Stomach smooth muscle (tissue), 2 donors: ENCODE measurements at regions not wholly inside any gene's neighbourhood (a gene's known extent, or its start where the extent isn't known, plus 50 kb on each side); places are given as distances from the start of the nearest gene placed in this dataset.
"Not testable (repeated sequence)": the region's sequence is repeated elsewhere in the genome, so short reads cannot be mapped to it uniquely, and the experiment has no call there.

Source experiments
- H3K27ac ChIP-seq: one replicate; pipeline ENCODE4 v1.7.0; 2013; ENCODE audit warnings: mild to moderate bottlenecking, low read length, inconsistent platforms
- H3K27me3 ChIP-seq, 2 donors: one replicate each; pipeline ENCODE4 v1.7.0; 2013; ENCODE audit warnings: low read length in 2 of 2; ENCODE audit not compliant: insufficient read depth in 2 of 2, control insufficient read depth in 1 of 2
- H3K36me3 ChIP-seq, 2 donors: one replicate each; pipeline ENCODE4 v1.7.0; 2013; ENCODE audit warnings: low read length in 2 of 2; ENCODE audit not compliant: control insufficient read depth in 2 of 2, insufficient read depth in 2 of 2
- H3K4me1 ChIP-seq: one replicate; pipeline ENCODE4 v1.7.0; 2013; ENCODE audit warnings: low read length; ENCODE audit not compliant: control insufficient read depth, insufficient read depth
- H3K4me3 ChIP-seq, 2 donors: one replicate each; pipeline ENCODE4 v1.7.0; 2013; ENCODE audit warnings: low read length in 2 of 2
- H3K9ac ChIP-seq, 2 donors: one replicate each; pipeline ENCODE4 v1.7.0; 2013; ENCODE audit warnings: low read length in 2 of 2, mild to moderate bottlenecking in 1 of 2
- H3K9me3 ChIP-seq, 2 donors: one replicate each; pipeline ENCODE4 v1.7.0; 2013; ENCODE audit warnings: low read length in 2 of 2; ENCODE audit not compliant: control insufficient read depth in 2 of 2
- donor health status: healthy.
- donor health status: Pancreatic carcinoma.

- H3K36me3 ChIP-seq, result no peaks in the 10 kb centered on the region
- H3K4me3 ChIP-seq, result no peak overlapping the region
- no peak overlapping the region for H3K27ac ChIP-seq
- H3K9me3 ChIP-seq, result no peaks in the 10 kb centered on the region
- H3K9ac ChIP-seq, result no peak overlapping the region
- H3K4me1 ChIP-seq, result no peaks in the 10 kb centered on the region
- H3K27me3 ChIP-seq, result no peaks in the 10 kb centered on the region
These were observed 225.1 kb upstream of the RASA1 start for GRCh38 chr5:87042554-87042953.

- no peaks in the 10 kb centered on the region for H3K27me3 ChIP-seq
- H3K27ac ChIP-seq, result no peak overlapping the region
- H3K36me3 ChIP-seq, result no peaks in the 10 kb centered on the region
- peaks cover 0 to 3% of the 10 kb centered on the region in 2 donors for H3K9me3 ChIP-seq
- no peak overlapping the region for H3K9ac ChIP-seq
- H3K4me1 ChIP-seq, result no peaks in the 10 kb centered on the region
- no peak overlapping the region for H3K4me3 ChIP-seq
These were observed 219.5 kb upstream of the RASA1 start for GRCh38 chr5:87048156-87048555.

- H3K4me3 ChIP-seq, H3K9ac ChIP-seq, H3K9me3 ChIP-seq, H3K36me3 ChIP-seq, H3K27ac ChIP-seq, H3K4me1 ChIP-seq, H3K27me3 ChIP-seq: not testable (repeated sequence)
These were observed 218.7 kb upstream of the RASA1 start for GRCh38 chr5:87049012-87049411.

- Histone ChIP-seq H3K9me3 (peaks cover 0 to 3% of the 10 kb centered on the region in 2 donors), H3K4me1 (no peaks in the 10 kb centered on the region), H3K27me3 (no peaks in the 10 kb centered on the region)
These were observed 216.1 kb upstream of the RASA1 start for GRCh38 chr5:87051502-87052113.

GRCh38 chr5:87053146-87053545 lies 214.5 kb upstream of the RASA1 start:
- H3K36me3 ChIP-seq, result no peaks in the 10 kb centered on the region
- H3K4me3 ChIP-seq, result no peak overlapping the region
- H3K9ac ChIP-seq, result no peak overlapping the region
- H3K27me3 ChIP-seq, result no peaks in the 10 kb centered on the region
- no peak overlapping the region for H3K27ac ChIP-seq
- H3K4me1 ChIP-seq, result no peaks in the 10 kb centered on the region
- peaks cover 0 to under 1% of the 10 kb centered on the region in 2 donors for H3K9me3 ChIP-seq

More at GRCh38 chr5:87051502-87052113, 216.1 kb upstream of the RASA1 start:
- Histone ChIP-seq H3K36me3 (no peaks in the 10 kb centered on the region), H3K4me3 (no peak overlapping the region), H3K27ac (no peak overlapping the region), H3K9ac (no peak overlapping the region)

- no peak overlapping the region for H3K27ac ChIP-seq
- H3K4me3 ChIP-seq, result no peak overlapping the region
- no peaks in the 10 kb centered on the region for H3K4me1 ChIP-seq
- no peaks in the 10 kb centered on the region for H3K27me3 ChIP-seq
- no peak overlapping the region for H3K9ac ChIP-seq
- no peaks in the 10 kb centered on the region for H3K9me3 ChIP-seq
- no peaks in the 10 kb centered on the region for H3K36me3 ChIP-seq
These were observed 212.9 kb upstream of the RASA1 start for GRCh38 chr5:87054821-87055220.

GRCh38 chr5:87061046-87061445 lies 206.6 kb upstream of the RASA1 start:
- no peaks in the 10 kb centered on the region for H3K9me3 ChIP-seq

GRCh38 chr5:87069311-87069710 lies 198.4 kb upstream of the RASA1 start:
- H3K9ac ChIP-seq, result no peak overlapping the region
- no peak overlapping the region for H3K4me3 ChIP-seq
- H3K27me3 ChIP-seq, result no peaks in the 10 kb centered on the region
- H3K36me3 ChIP-seq, result no peaks in the 10 kb centered on the region
- H3K9me3 ChIP-seq, result no peaks in the 10 kb centered on the region
- no peaks in the 10 kb centered on the region for H3K4me1 ChIP-seq
- no peak overlapping the region for H3K27ac ChIP-seq

More at GRCh38 chr5:87061046-87061445, 206.6 kb upstream of the RASA1 start:
- Histone ChIP-seq H3K4me1 (no peaks in the 10 kb centered on the region), H3K9ac (no peak overlapping the region), H3K27me3 (no peaks in the 10 kb centered on the region), H3K4me3 (no peak overlapping the region), H3K36me3 (no peaks in the 10 kb centered on the region), H3K27ac (no peak overlapping the region)

GRCh38 chr5:87069974-87070608 lies 197.6 kb upstream of the RASA1 start:
- H3K9me3 ChIP-seq, result no peaks in the 10 kb centered on the region
- no peak overlapping the region for H3K9ac ChIP-seq
- no peaks in the 10 kb centered on the region for H3K4me1 ChIP-seq
- no peak overlapping the region for H3K27ac ChIP-seq
- no peaks in the 10 kb centered on the region for H3K36me3 ChIP-seq
- no peak overlapping the region for H3K4me3 ChIP-seq
- H3K27me3 ChIP-seq, result no peaks in the 10 kb centered on the region

GRCh38 chr5:87074072-87074471 lies 193.6 kb upstream of the RASA1 start:
- H3K9ac ChIP-seq, result no peak overlapping the region

GRCh38 chr5:87074934-87075541 lies 192.6 kb upstream of the RASA1 start:
- no peaks in the 10 kb centered on the region for H3K9me3 ChIP-seq
- H3K9ac ChIP-seq, result no peak overlapping the region
- no peaks in the 10 kb centered on the region for H3K27me3 ChIP-seq
- H3K4me3 ChIP-seq, result no peak overlapping the region
- no peaks in the 10 kb centered on the region for H3K4me1 ChIP-seq
- H3K36me3 ChIP-seq, result no peaks in the 10 kb centered on the region
- no peak overlapping the region for H3K27ac ChIP-seq

More at GRCh38 chr5:87074072-87074471, 193.6 kb upstream of the RASA1 start:
- no peak overlapping the region for H3K4me3 ChIP-seq
- no peaks in the 10 kb centered on the region for H3K9me3 ChIP-seq
- H3K4me1 ChIP-seq, result no peaks in the 10 kb centered on the region
- no peaks in the 10 kb centered on the region for H3K36me3 ChIP-seq
- no peaks in the 10 kb centered on the region for H3K27me3 ChIP-seq
- no peak overlapping the region for H3K27ac ChIP-seq
